ENCODE measurements at regions not wholly inside any gene's neighbourhood (a gene's known extent, or its start where the extent isn't known, plus 50 kb on each side); places are given as distances from the start of the nearest gene placed in this dataset.

GRCh38 chr3:72141264-72141663 lies 356.3 kb upstream of the PROK2 start:
- DNase-seq (ENCODE audit: low spot score) = no peak

- no peak for DNase-seq (ENCODE audit: low spot score)
Observed at GRCh38 chr3:72139316-72139715, 354.4 kb upstream of the PROK2 start.

- no peak for DNase-seq (ENCODE audit: low spot score)
Observed at GRCh38 chr3:72137865-72138861, 353.2 kb upstream of the PROK2 start.

- no peak for DNase-seq (ENCODE audit: low spot score)
Observed at GRCh38 chr3:72135636-72136035, 350.7 kb upstream of the PROK2 start.

- no peak for DNase-seq (ENCODE audit: low spot score)
Observed at GRCh38 chr3:72134989-72135451, 350.1 kb upstream of the PROK2 start.

GRCh38 chr3:72133329-72134011 lies 348.5 kb upstream of the PROK2 start:
- no peak for DNase-seq (ENCODE audit: low spot score)

- no peak for DNase-seq (ENCODE audit: low spot score)
Observed at GRCh38 chr3:72131899-72132298, 347.0 kb upstream of the PROK2 start.

GRCh38 chr3:72130565-72130964 lies 345.6 kb upstream of the PROK2 start:
- DNase-seq (ENCODE audit: low spot score) = no peak

GRCh38 chr3:72129501-72130094 lies 344.6 kb upstream of the PROK2 start:
- DNase-seq (ENCODE audit: low spot score) = no peak

GRCh38 chr3:72128921-72129320 lies 344.0 kb upstream of the PROK2 start:
- DNase-seq (ENCODE audit: low spot score) = no peak

GRCh38 chr3:72127844-72128243 lies 342.9 kb upstream of the PROK2 start:
- peak; percentile 53 for DNase-seq (ENCODE audit: low spot score)

GRCh38 chr3:72127224-72127612 lies 342.3 kb upstream of the PROK2 start:
- no peak for DNase-seq (ENCODE audit: low spot score)

- DNase-seq (ENCODE audit: low spot score) = no peak
Observed at GRCh38 chr3:72126441-72127223, 341.7 kb upstream of the PROK2 start.

GRCh38 chr3:72123908-72124441 lies 339.0 kb upstream of the PROK2 start:
- peak; percentile 93 for DNase-seq (ENCODE audit: low spot score)

- no peak for DNase-seq (ENCODE audit: low spot score)
Observed at GRCh38 chr3:72120806-72121778, 336.1 kb upstream of the PROK2 start.

- DNase-seq (ENCODE audit: low spot score) = no peak
Observed at GRCh38 chr3:72120039-72120438, 335.1 kb upstream of the PROK2 start.

- DNase-seq (ENCODE audit: low spot score) = no peak
Observed at GRCh38 chr3:72118628-72119027, 333.7 kb upstream of the PROK2 start.

GRCh38 chr3:72116226-72116625 lies 331.3 kb upstream of the PROK2 start:
- no peak for DNase-seq (ENCODE audit: low spot score)

GRCh38 chr3:72115307-72115706 lies 330.4 kb upstream of the PROK2 start:
- no peak for DNase-seq (ENCODE audit: low spot score)

- no peak for DNase-seq (ENCODE audit: low spot score)
Observed at GRCh38 chr3:72114773-72115172, 329.8 kb upstream of the PROK2 start.
